HL-60 (cell line): ENCODE measurements at regions not wholly inside any gene's neighbourhood (a gene's known extent, or its start where the extent isn't known, plus 50 kb on each side); places are given as distances from the start of the nearest gene placed in this dataset.

ENCODE experiments used
- CTCF ChIP-seq: IDR thresholded peaks from one replicate; pipeline ENCODE4 v1.5.1; 2011; ENCODE audit warnings: low read length, control low read depth, inconsistent platforms; ENCODE audit not compliant: insufficient read depth
- GABPA ChIP-seq: IDR thresholded peaks from 2 replicates; pipeline ENCODE4 v1.6.1; 2012; ENCODE audit warnings: low read depth
- POLR2AphosphoS5 ChIP-seq: IDR thresholded peaks from 2 replicates; pipeline ENCODE4 v1.6.1; 2012; ENCODE audit warnings: low read depth
- REST ChIP-seq: IDR thresholded peaks from 2 replicates; pipeline ENCODE4 v1.6.1; 2012; ENCODE audit warnings: low read depth; ENCODE audit not compliant: insufficient replicate concordance
- SPI1 ChIP-seq: IDR thresholded peaks from 2 replicates; pipeline ENCODE4 v1.6.1; 2012; ENCODE audit warnings: low read depth, mild to moderate bottlenecking, borderline replicate concordance

GRCh38 chr16:86866986-86867722 is 288.8 kb downstream of the FOXL1 start:
- TF ChIP-seq CTCF (no peak), POLR2AphosphoS5 (no peak), GABPA (no peak), REST (no peak), SPI1 (no peak)
